SK-N-SH treated with all-trans-retinoic acid at 6 μM for 48 hours (cell line): ENCODE measurements at regions not wholly inside any gene's neighbourhood (a gene's known extent, or its start where the extent isn't known, plus 50 kb on each side); places are given as distances from the start of the nearest gene placed in this dataset.

Source experiments
- ARNTL ChIP-seq: fragments of 450-650 bp; formaldehyde crosslinking; IDR thresholded peaks from 2 replicates; pipeline ENCODE4 v1.5.0; 2020; ENCODE audit warnings: low read depth, mild to moderate bottlenecking, moderate library complexity, borderline replicate concordance
- CSDC2 ChIP-seq: fragments of 250-450 bp; sonication (Bioruptor Pico); IDR thresholded peaks from 2 replicates; pipeline ENCODE4 v1.5.0; 2020; ENCODE audit warnings: mild to moderate bottlenecking, moderate library complexity
- SNAI2 ChIP-seq: fragments of 250-450 bp; sonication (Bioruptor Pico); IDR thresholded peaks from 2 replicates; pipeline ENCODE4 v1.5.0; 2020; ENCODE audit warnings: mild to moderate bottlenecking, moderate library complexity
- ZC3H10 ChIP-seq: fragments of 250-450 bp; sonication (Bioruptor Pico); IDR thresholded peaks from 2 replicates; pipeline ENCODE4 v1.5.1; 2021; ENCODE audit warnings: mild to moderate bottlenecking, moderate library complexity
- ZNF8 ChIP-seq: fragments of 450-650 bp; formaldehyde crosslinking; IDR thresholded peaks from 2 replicates; pipeline ENCODE4 v1.5.0; 2020; ENCODE audit warnings: mild to moderate bottlenecking, moderate library complexity
- TF ChIP-seq, protein P1 (sequence below): fragments of 250-450 bp; sonication (Bioruptor Pico); IDR thresholded peaks from 2 replicates; pipeline ENCODE4 v1.8.0; 2020; ENCODE audit warnings: mild to moderate bottlenecking, moderate library complexity, borderline replicate concordance
- TF ChIP-seq, protein P2 (sequence below): fragments of 250-450 bp; sonication (Bioruptor Pico); IDR thresholded peaks from 2 replicates; pipeline ENCODE4 v1.5.1; 2020; ENCODE audit warnings: low read depth, mild to moderate bottlenecking, moderate library complexity

DNA sequence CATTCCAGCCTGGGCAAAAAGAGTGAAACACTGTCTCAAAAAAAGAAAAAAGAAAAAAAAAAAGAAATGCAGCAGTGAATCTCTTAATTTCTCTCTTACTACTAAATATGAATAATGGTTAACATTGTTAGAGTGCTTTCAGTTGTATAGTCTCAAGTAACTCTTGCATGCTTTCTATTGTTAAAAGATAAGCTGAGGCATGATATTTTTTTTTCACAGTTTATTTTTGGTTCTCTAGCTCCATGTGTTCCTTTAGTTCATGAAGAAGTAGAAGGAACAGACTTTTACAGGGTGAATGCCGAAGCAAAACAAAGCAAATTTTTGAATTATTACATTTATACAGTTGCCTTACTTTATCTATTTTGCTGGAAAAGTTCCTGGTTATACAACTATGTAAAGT is 1180.9 kb downstream of the OTOL1 start:
- TF ChIP-seq ZNF8 (CRISPR knock-in tag) = no peak
- TF ChIP-seq, protein P1, sequence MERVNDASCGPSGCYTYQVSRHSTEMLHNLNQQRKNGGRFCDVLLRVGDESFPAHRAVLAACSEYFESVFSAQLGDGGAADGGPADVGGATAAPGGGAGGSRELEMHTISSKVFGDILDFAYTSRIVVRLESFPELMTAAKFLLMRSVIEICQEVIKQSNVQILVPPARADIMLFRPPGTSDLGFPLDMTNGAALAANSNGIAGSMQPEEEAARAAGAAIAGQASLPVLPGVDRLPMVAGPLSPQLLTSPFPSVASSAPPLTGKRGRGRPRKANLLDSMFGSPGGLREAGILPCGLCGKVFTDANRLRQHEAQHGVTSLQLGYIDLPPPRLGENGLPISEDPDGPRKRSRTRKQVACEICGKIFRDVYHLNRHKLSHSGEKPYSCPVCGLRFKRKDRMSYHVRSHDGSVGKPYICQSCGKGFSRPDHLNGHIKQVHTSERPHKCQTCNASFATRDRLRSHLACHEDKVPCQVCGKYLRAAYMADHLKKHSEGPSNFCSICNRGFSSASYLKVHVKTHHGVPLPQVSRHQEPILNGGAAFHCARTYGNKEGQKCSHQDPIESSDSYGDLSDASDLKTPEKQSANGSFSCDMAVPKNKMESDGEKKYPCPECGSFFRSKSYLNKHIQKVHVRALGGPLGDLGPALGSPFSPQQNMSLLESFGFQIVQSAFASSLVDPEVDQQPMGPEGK (CRISPR knock-in tag) = no peak
- TF ChIP-seq CSDC2 (CRISPR knock-in tag) = no peak
- TF ChIP-seq ARNTL (CRISPR knock-in tag) = no peak
- TF ChIP-seq ZC3H10 (CRISPR knock-in tag) = no peak
- TF ChIP-seq, protein P2, sequence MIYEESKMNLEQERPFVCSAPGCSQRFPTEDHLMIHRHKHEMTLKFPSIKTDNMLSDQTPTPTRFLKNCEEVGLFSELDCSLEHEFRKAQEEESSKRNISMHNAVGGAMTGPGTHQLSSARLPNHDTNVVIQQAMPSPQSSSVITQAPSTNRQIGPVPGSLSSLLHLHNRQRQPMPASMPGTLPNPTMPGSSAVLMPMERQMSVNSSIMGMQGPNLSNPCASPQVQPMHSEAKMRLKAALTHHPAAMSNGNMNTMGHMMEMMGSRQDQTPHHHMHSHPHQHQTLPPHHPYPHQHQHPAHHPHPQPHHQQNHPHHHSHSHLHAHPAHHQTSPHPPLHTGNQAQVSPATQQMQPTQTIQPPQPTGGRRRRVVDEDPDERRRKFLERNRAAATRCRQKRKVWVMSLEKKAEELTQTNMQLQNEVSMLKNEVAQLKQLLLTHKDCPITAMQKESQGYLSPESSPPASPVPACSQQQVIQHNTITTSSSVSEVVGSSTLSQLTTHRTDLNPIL (CRISPR knock-in tag) = no peak
- TF ChIP-seq SNAI2 (CRISPR knock-in tag) = no peak
